C4-2B (cell line): ENCODE measurements at regions not wholly inside any gene's neighbourhood (a gene's known extent, or its start where the extent isn't known, plus 50 kb on each side); places are given as distances from the start of the nearest gene placed in this dataset.

Experiments
- H3K27ac ChIP-seq: fragments of 450-650 bp; 2 replicates; pipeline ENCODE4 v1.5.1; 2017
- ZFX ChIP-seq: fragments of 450-650 bp; IDR thresholded peaks from 2 replicates; pipeline ENCODE4 v1.6.1; 2017
- TF ChIP-seq, protein P1 (sequence below): fragments of 450-650 bp; conservative IDR thresholded peaks from 2 replicates; pipeline ENCODE4 v1.5.1; 2017; ENCODE audit warnings: mild to moderate bottlenecking

DNA sequence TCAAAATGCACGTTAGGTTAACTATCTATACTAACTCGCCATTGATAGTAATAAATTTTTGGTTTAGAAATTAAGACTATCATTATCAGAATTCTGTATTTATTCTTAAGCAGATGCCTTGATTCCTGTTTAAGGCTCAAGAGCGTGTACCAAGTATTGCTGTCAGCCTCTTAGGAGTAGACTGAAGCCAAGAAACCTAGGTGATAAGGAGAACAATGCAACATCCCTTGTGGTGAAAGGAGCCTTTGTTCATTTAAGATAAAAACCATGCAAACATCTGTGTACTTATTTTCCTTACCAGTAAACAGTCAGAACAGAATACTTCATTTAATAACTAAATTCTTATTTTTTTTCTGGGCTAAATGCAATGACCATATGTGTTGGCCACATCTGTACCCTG lies 109.4 kb upstream of the NOVA1 start:
- no peak overlapping the region for H3K27ac ChIP-seq
- no peak for TF ChIP-seq ZFX
- TF ChIP-seq, protein P1, sequence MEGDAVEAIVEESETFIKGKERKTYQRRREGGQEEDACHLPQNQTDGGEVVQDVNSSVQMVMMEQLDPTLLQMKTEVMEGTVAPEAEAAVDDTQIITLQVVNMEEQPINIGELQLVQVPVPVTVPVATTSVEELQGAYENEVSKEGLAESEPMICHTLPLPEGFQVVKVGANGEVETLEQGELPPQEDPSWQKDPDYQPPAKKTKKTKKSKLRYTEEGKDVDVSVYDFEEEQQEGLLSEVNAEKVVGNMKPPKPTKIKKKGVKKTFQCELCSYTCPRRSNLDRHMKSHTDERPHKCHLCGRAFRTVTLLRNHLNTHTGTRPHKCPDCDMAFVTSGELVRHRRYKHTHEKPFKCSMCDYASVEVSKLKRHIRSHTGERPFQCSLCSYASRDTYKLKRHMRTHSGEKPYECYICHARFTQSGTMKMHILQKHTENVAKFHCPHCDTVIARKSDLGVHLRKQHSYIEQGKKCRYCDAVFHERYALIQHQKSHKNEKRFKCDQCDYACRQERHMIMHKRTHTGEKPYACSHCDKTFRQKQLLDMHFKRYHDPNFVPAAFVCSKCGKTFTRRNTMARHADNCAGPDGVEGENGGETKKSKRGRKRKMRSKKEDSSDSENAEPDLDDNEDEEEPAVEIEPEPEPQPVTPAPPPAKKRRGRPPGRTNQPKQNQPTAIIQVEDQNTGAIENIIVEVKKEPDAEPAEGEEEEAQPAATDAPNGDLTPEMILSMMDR: no peak

DNA sequence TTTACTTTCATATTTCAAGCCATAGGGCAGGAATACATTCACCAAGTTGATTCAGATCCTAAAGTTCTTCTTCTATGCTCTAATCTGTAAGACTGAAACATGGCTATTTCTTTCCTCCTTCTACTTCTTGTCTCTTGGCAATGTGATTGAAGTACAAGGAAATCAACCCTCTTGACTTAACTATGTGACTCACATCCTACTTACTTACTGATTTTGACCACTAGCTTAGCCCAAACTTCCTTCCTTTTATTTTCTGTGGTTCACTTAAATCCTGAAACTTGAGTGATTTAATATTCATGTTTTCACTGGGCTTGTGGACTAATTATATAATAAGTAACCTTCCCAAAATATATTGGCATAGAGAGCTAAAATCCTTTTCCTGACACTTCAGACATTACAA lies 111.2 kb upstream of the NOVA1 start:
- H3K27ac ChIP-seq: no peak overlapping the region
- TF ChIP-seq, protein P1: no peak
- TF ChIP-seq ZFX: no peak

DNA sequence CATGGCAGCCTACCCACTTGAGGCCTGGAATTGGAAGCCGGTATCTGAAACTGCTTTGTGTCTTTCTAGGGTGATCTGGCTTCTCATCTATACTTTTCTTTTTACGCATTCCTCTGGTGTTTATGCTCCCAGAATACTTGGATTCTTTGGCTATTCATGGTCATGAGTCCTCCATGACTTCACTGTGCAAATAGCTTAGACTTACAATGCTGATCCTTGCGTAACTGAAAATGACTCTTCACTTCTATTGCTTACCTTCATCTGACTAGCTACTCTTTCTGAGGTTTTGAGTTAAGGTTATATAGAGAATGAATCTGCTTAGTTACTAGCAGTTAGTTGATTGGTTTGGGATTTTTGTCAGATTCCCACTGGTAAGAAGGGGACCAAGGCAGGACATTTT lies 121.7 kb upstream of the NOVA1 start:
- H3K27ac ChIP-seq: no peak overlapping the region
- TF ChIP-seq, protein P1: no peak
- no peak for TF ChIP-seq ZFX

DNA sequence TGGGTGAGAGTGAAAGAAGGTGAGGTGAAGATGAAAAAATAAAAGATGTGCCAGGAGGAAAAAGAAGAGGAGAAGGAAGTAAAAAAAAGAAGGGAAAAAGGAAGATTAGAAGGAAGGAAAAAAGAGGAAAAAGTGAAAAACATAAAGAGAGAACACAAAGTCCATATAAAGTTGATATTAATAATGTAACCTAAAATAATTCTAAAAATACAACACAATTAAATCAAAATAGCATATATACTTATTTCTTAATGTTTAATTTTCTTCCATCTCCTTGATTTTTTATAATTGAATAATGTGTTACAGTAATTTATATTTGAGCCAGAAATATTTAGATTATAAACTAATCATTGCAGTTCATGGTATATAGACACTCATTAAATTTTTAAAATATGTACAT lies 124.4 kb upstream of the NOVA1 start:
- H3K27ac ChIP-seq: no peak overlapping the region
- TF ChIP-seq, protein P1: no peak
- no peak for TF ChIP-seq ZFX

DNA sequence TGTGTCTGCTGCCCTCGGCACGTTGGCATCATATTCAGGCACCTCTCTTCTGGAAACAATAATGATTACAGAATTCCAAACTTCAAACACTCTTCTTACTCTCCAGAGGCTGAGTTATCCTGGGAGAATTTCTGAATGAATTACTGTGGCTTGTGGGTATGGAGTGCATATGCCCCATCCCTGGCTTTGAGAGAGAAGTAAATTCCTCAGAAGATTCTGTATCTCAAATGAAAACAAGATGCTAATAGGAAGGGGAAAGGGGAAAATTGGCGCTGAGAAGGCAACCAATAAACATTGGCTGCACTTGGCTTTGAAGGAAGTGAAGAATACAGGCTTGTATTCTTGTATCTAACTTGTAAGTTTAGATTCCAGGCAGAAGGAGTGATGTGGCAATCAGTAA lies 132.0 kb upstream of the NOVA1 start:
- TF ChIP-seq, protein P1: no peak
- no peak for TF ChIP-seq ZFX
- H3K27ac ChIP-seq: no peak overlapping the region

DNA sequence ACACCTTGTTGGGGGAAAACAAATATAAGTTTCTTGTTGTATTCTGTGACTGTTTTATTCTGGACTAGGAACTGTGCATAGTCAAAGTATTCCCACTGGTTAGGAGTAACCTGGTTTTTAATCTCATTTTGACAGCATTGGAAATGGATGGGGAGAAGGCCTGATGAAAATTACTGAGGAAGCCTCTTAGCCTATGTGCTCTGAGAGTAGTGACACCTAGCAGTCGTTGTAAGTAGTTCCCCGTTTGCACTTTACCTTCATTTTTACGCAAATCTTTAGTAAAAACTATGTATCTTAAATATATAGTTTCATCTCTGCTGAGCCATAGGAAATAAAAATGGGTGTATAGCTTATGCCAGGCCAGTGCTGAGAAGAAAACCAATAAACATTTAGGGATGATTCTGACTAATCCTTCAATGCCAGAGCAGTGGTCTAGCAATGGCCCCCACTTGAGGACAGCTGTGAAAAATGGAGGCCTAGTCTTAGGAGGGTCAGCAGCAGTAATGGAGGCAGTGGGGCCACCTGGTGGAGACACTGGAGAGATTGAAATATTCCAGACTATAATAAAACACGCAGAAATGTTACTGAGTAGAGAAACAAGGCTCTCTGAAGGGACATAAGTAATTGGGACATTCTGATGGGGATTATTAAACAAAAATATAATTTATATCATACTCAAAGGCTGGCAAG lies 133.2 kb upstream of the NOVA1 start:
- H3K27ac ChIP-seq: no peak overlapping the region
- no peak for TF ChIP-seq ZFX
- TF ChIP-seq, protein P1: peak; percentile 68

DNA sequence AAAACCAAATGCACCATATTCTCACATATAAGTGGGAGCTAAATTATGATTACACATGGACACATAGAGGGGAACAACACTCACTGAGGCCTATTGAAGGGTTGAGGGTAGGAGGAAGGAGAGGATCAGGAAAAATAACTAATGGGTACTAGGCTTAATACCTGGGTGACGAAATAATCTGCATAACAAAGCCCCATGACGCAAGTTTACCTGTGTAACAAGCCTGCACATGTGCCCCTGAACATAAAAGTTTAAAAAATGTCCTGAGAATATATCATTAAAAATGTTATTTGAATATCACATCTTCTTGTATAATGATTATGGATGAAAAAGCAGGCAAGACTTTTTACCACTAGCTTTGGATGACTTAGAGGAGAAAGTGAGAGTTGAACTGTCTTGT lies 138.0 kb upstream of the NOVA1 start:
- TF ChIP-seq, protein P1: no peak
- TF ChIP-seq ZFX: no peak

More for the DNA sequence above, 138.0 kb upstream of the NOVA1 start:
- no peak overlapping the region for H3K27ac ChIP-seq
